Endothelial cell (in vitro differentiated cells): ENCODE measurements at regions not wholly inside any gene's neighbourhood (a gene's known extent, or its start where the extent isn't known, plus 50 kb on each side); places are given as distances from the start of the nearest gene placed in this dataset.

ENCODE experiments used
- DNase-seq: peaks from one replicate; pipeline ENCODE4 v3.0.0; 2021; ENCODE audit warnings: low spot score
- H3K27ac Mint-ChIP-seq: one replicate; pipeline ENCODE4 v1.8.0; 2021; ENCODE audit warnings: mixed read lengths, inconsistent platforms; ENCODE audit not compliant: unreplicated experiment
- H3K27me3 Mint-ChIP-seq: one replicate; pipeline ENCODE4 v1.8.0; 2021; ENCODE audit warnings: mild to moderate bottlenecking, moderate library complexity, mixed read lengths, inconsistent platforms; ENCODE audit not compliant: unreplicated experiment
- H3K36me3 Mint-ChIP-seq: one replicate; pipeline ENCODE4 v1.8.0; 2021; ENCODE audit warnings: mild to moderate bottlenecking, low read depth, mixed read lengths, inconsistent platforms; ENCODE audit not compliant: unreplicated experiment
- H3K4me1 Mint-ChIP-seq: one replicate; pipeline ENCODE4 v1.8.0; 2021; ENCODE audit warnings: mild to moderate bottlenecking, mixed read lengths, inconsistent platforms; ENCODE audit not compliant: unreplicated experiment
- H3K4me3 Mint-ChIP-seq: one replicate; pipeline ENCODE4 v1.8.0; 2021; ENCODE audit warnings: mild to moderate bottlenecking, mixed read lengths, inconsistent platforms; ENCODE audit not compliant: unreplicated experiment
- H3K9me3 Mint-ChIP-seq: one replicate; pipeline ENCODE4 v1.8.0; 2021; ENCODE audit warnings: mixed read lengths, inconsistent platforms; ENCODE audit not compliant: unreplicated experiment
- CTCF ChIP-seq: fragments of 200-600 bp; sonication (generic); IDR thresholded peaks from one replicate; pipeline ENCODE4 v1.5.0; 2021; ENCODE audit warnings: antibody characterized with exemption; ENCODE audit not compliant: unreplicated experiment

- peaks cover 8% of the 10 kb centered on the region for H3K27me3 Mint-ChIP-seq
- no peak overlapping the region for H3K4me3 Mint-ChIP-seq
- no peaks in the 10 kb centered on the region for H3K36me3 Mint-ChIP-seq
- TF ChIP-seq CTCF: no peak
- peaks cover 7% of the 10 kb centered on the region for H3K4me1 Mint-ChIP-seq
- DNase-seq: no peak
- H3K27ac Mint-ChIP-seq: no peak overlapping the region
- H3K9me3 Mint-ChIP-seq: no peaks in the 10 kb centered on the region
These were observed 111.0 kb upstream of the KLF14 start for GRCh38 chr7:130844811-130845580.

GRCh38 chr7:130845581-130846085 lies 111.6 kb upstream of the KLF14 start:
- no peak for DNase-seq
- H3K9me3 Mint-ChIP-seq: no peaks in the 10 kb centered on the region
- no peak overlapping the region for H3K27ac Mint-ChIP-seq
- H3K4me3 Mint-ChIP-seq: no peak overlapping the region
- peaks cover 8% of the 10 kb centered on the region for H3K27me3 Mint-ChIP-seq
- H3K36me3 Mint-ChIP-seq: no peaks in the 10 kb centered on the region
- H3K4me1 Mint-ChIP-seq: peaks cover 7% of the 10 kb centered on the region
- TF ChIP-seq CTCF: no peak

GRCh38 chr7:130849604-130850003 lies 115.6 kb upstream of the KLF14 start:
- Mint-ChIP-seq H3K36me3 (no peaks in the 10 kb centered on the region), H3K27me3 (peaks cover 4% of the 10 kb centered on the region), H3K4me3 (no peak overlapping the region)

GRCh38 chr7:130850956-130851355 lies 116.9 kb upstream of the KLF14 start:
- Mint-ChIP-seq H3K4me1 (peaks cover 3% of the 10 kb centered on the region), H3K9me3 (no peaks in the 10 kb centered on the region), H3K36me3 (no peaks in the 10 kb centered on the region), H3K27ac (no peak overlapping the region), H3K27me3 (no peaks in the 10 kb centered on the region), H3K4me3 (no peak overlapping the region)
- no peak for TF ChIP-seq CTCF
- DNase-seq: no peak

More at GRCh38 chr7:130849604-130850003, 115.6 kb upstream of the KLF14 start:
- TF ChIP-seq CTCF: no peak
- no peak for DNase-seq
- Mint-ChIP-seq H3K27ac (no peak overlapping the region), H3K9me3 (no peaks in the 10 kb centered on the region), H3K4me1 (peaks cover 3% of the 10 kb centered on the region)

- peaks cover 3% of the 10 kb centered on the region for H3K4me1 Mint-ChIP-seq
- H3K4me3 Mint-ChIP-seq: no peak overlapping the region
- H3K27me3 Mint-ChIP-seq: no peaks in the 10 kb centered on the region
- TF ChIP-seq CTCF: no peak
- H3K27ac Mint-ChIP-seq: no peak overlapping the region
- H3K9me3 Mint-ChIP-seq: no peaks in the 10 kb centered on the region
- no peaks in the 10 kb centered on the region for H3K36me3 Mint-ChIP-seq
- no peak for DNase-seq
These were observed 118.9 kb upstream of the KLF14 start for GRCh38 chr7:130852867-130853266.
